ENCODE measurements at regions not wholly inside any gene's neighbourhood (a gene's known extent, or its start where the extent isn't known, plus 50 kb on each side); places are given as distances from the start of the nearest gene placed in this dataset.

GRCh38 chr15:23514484-23514883 is 51.0 kb upstream of the MKRN3 start:
- H3K4me1 Mint-ChIP-seq (ENCODE audit: low read depth) = no peaks in the 10 kb centered on the region
- no peak overlapping the region for H3K4me3 Mint-ChIP-seq
- no peaks in the 10 kb centered on the region for H3K27me3 Mint-ChIP-seq (ENCODE audit: low read depth)
- DNase-seq (no peak), ATAC-seq (no peak)
- H3K27ac Mint-ChIP-seq = no peak overlapping the region
- CTCF ChIA-PET = no interaction called here
- no peaks in the 10 kb centered on the region for H3K9me3 Mint-ChIP-seq (ENCODE audit: insufficient read depth)
- POLR2A ChIA-PET = no interaction called here
- H3K36me3 Mint-ChIP-seq (ENCODE audit: low read depth) = no peaks in the 10 kb centered on the region

DNA sequence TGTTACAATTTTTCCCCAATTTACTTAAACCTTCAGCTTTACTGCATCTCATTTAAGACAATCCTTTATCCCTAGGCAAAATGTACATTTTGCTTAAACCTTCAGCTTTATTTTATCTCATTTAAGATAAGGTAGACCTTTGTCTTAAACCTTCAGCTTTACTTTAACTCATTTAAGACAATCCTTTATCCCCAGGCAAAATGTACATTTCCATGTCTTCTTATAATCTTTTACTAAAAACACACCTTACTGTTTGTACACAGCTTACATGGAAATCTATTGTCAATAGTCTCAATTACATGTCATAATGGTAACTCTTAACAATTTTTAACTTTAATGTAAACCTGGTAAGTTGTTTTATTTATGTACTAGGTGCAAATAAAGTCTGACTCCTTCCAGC is 58.7 kb upstream of the MKRN3 start:
- Mint-ChIP-seq H3K9me3 (ENCODE audit: insufficient read depth) (peaks cover 2% of the 10 kb centered on the region), H3K27ac (no peak overlapping the region), H3K36me3 (ENCODE audit: low read depth) (no peaks in the 10 kb centered on the region), H3K27me3 (ENCODE audit: low read depth) (no peaks in the 10 kb centered on the region), H3K4me1 (ENCODE audit: low read depth) (no peaks in the 10 kb centered on the region), H3K4me3 (no peak overlapping the region)
- no peak for DNase-seq
- ATAC-seq = no peak
- CTCF ChIA-PET = interaction anchor here (2.3 kb wide), 1 partner anchor 10 kb away, joined by 8 read pairs; no protein-coding TSS in a partner anchor
- POLR2A ChIA-PET = no interaction called here

- DNase-seq (no peak), ATAC-seq (no peak)
- no peaks in the 10 kb centered on the region for H3K4me1 Mint-ChIP-seq (ENCODE audit: low read depth)
- POLR2A ChIA-PET = no interaction called here
- CTCF ChIA-PET = no interaction called here
- no peak overlapping the region for H3K27ac Mint-ChIP-seq
- peaks cover 2% of the 10 kb centered on the region for H3K9me3 Mint-ChIP-seq (ENCODE audit: insufficient read depth)
- H3K36me3 Mint-ChIP-seq (ENCODE audit: low read depth) = no peaks in the 10 kb centered on the region
- no peak overlapping the region for H3K4me3 Mint-ChIP-seq
- H3K27me3 Mint-ChIP-seq (ENCODE audit: low read depth) = no peaks in the 10 kb centered on the region
Measured at GRCh38 chr15:23503980-23504379, 56.9 kb upstream of the GOLGA6L2 start.

DNA sequence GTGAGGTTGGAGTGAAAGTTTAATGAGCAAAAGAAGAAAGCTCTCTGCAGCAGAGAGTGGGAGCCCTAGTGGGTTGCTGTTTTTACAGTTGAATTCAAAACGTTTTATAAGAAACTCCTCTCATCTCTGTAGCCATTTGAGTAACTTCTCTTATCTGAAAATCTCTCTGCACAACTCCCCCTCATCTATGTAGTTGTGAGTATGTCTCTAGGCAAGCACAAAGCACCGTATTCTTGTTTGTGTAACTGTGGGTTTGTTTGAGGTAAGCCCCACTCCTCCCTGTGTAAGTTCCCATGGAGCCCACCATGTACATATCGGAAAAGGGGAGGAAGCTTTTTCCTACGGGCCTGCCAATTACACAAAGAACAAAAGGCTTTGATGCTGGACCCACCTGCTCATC is 56.5 kb upstream of the GOLGA6L2 start:
- ATAC-seq (no peak), DNase-seq (no peak)
- Mint-ChIP-seq H3K27ac (no peak overlapping the region), H3K4me3 (no peak overlapping the region), H3K36me3 (ENCODE audit: low read depth) (no peaks in the 10 kb centered on the region), H3K27me3 (ENCODE audit: low read depth) (no peaks in the 10 kb centered on the region), H3K4me1 (ENCODE audit: low read depth) (no peaks in the 10 kb centered on the region), H3K9me3 (ENCODE audit: insufficient read depth) (no peaks in the 10 kb centered on the region)
- ChIA-PET CTCF (no interaction called here), POLR2A (no interaction called here)

DNA sequence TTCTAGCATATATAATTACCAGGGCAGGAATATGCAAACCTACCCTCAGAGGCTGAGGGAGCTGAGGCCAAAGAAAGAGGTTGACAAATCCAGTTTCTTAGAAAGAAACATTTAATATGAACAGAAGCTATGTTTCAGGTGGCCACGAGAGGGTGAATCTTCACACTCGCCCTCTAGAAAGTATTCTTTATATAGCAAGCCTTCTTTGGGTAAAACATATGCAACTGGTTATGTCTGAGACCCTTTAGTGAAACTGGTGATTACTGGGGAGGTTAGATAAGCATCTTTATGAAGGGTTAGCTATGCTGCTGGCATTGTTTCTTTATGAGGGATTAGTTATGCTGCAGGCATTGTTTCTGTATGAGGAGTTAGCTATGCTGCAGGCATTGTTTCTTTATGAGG is 50.7 kb upstream of the GOLGA6L2 start:
- H3K9me3 Mint-ChIP-seq (ENCODE audit: insufficient read depth) = no peaks in the 10 kb centered on the region
- CTCF ChIA-PET = interaction anchor here (1.0 to 2.4 kb wide), 7 partner anchors 9 to 131 kb away, joined by 3 to 8 read pairs (median 3); no protein-coding TSS in a partner anchor
- H3K36me3 Mint-ChIP-seq (ENCODE audit: low read depth) = no peaks in the 10 kb centered on the region
- H3K27ac Mint-ChIP-seq = no peak overlapping the region
- POLR2A ChIA-PET = no interaction called here
- H3K27me3 Mint-ChIP-seq (ENCODE audit: low read depth) = no peaks in the 10 kb centered on the region
- H3K4me1 Mint-ChIP-seq (ENCODE audit: low read depth) = no peaks in the 10 kb centered on the region
- DNase-seq = no peak
- no peak for ATAC-seq
- H3K4me3 Mint-ChIP-seq = no peak overlapping the region
